Cardiac fibroblast (primary cell): ENCODE measurements at regions not wholly inside any gene's neighbourhood (a gene's known extent, or its start where the extent isn't known, plus 50 kb on each side); places are given as distances from the start of the nearest gene placed in this dataset.
A peak's percentile ranks its signal among the peaks of the same experiment; 100 is the strongest.

Source experiments
- DNase-seq, 2 donors: peaks; one replicate each; pipeline versions ENCODE4 v3.0.0 to v3.0.0-alpha.2; 2010; ENCODE audit warnings: low read depth in 2 of 2
- H3K4me3 ChIP-seq, 2 donors: replicated peaks in 1 of 2; 1 replicate in 1 of 2; 2 replicates in 1 of 2; pipeline ENCODE4 v1.5.1; 2011; ENCODE audit warnings: low read depth in 2 of 2, low read length in 2 of 2, mild to moderate bottlenecking in 2 of 2, moderate library complexity in 1 of 2
- TF ChIP-seq, protein P1 (sequence below): IDR thresholded peaks from one replicate; pipeline ENCODE4 v1.5.1; 2011; ENCODE audit warnings: low read depth, mild to moderate bottlenecking, low read length, inconsistent platforms

DNA sequence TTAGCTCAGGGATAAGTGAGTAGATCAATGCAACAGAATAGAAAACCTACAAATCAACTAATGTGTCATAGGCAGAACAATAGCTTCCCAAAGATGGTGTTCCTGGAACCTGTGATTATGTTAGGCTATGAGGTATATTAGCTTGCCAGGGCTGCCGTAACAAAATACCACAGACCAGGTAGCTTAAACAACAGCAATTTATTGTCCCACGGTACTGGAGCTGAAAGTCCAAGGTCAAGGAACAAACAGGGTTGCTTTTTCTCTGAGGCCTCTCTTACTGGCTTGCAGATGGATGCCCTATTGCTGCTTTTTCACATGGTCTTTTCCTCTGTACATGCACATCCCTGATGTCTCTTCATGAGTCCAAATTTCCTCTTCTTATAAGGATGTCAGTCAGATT is 354.9 kb downstream of the TNS1 start:
- DNase-seq: no peak
- TF ChIP-seq, protein P1, sequence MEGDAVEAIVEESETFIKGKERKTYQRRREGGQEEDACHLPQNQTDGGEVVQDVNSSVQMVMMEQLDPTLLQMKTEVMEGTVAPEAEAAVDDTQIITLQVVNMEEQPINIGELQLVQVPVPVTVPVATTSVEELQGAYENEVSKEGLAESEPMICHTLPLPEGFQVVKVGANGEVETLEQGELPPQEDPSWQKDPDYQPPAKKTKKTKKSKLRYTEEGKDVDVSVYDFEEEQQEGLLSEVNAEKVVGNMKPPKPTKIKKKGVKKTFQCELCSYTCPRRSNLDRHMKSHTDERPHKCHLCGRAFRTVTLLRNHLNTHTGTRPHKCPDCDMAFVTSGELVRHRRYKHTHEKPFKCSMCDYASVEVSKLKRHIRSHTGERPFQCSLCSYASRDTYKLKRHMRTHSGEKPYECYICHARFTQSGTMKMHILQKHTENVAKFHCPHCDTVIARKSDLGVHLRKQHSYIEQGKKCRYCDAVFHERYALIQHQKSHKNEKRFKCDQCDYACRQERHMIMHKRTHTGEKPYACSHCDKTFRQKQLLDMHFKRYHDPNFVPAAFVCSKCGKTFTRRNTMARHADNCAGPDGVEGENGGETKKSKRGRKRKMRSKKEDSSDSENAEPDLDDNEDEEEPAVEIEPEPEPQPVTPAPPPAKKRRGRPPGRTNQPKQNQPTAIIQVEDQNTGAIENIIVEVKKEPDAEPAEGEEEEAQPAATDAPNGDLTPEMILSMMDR: no peak
- no peak overlapping the region for H3K4me3 ChIP-seq

DNA sequence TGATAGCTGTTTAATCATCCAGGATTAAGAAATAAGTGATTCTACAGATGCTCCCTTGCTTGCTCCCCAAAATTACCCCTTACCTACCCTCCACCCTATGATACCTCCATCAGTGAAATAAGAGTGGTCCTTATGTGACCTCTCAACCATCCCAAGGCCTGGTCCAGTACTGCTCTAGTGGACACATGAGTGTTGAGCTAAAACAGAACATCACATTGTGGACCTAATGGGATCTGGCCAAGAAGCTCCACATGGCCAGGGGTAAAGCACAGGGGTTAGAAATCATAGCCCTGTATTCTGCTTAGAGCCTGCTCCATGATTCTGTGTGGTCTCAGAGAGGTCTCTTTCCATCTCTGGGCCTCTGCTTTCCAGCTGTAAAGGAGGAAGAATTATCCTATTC is 355.6 kb downstream of the TNS1 start:
- no peak for DNase-seq
- no peak overlapping the region for H3K4me3 ChIP-seq
- TF ChIP-seq, protein P1: no peak

DNA sequence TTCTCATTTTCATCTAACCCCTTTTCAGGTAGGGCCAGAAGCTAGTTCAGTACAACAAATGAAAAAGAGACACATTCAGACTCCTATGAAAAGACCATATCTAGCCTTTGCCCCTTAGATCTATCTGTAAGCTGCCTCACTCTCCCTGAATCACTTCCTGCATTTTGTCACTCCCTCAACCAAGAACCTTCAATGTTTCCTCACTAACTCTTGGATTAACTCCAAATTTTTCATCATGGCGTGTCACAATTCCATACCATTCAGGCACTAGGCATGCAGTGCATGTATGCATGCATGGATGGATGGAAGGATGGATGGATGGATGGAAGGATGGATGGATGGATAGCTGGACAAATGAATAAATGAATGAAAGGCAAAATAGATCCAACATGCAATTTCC is 356.9 kb downstream of the TNS1 start:
- DNase-seq: peak; percentile 4 to 68
- no peak overlapping the region for H3K4me3 ChIP-seq
- TF ChIP-seq, protein P1: no peak

DNA sequence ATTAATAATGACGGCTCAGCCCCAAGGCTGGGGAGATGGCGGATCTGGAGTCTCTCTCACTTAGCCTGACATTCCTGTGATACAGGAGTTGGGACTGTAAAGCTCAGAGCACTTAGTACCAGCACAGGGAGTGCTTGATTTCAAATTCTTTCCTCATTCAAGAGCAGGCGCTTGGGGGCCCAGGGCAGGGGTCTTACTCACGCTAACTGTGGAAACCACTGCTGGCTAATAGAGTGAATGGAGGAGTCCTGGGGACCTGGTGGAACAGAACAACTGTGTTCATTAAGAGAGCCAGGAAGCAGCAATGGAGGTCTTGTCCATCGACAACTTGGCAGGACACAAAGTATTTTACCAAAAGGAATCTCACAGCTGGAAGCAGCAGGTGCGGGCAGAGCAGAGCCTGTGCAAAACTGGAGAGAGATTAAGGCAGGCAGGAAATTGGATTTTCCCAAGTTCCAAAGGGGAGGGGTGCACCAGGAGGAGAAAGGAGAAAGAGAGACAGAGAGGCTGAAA is 358.9 kb downstream of the TNS1 start:
- H3K4me3 ChIP-seq: no peak overlapping the region
- TF ChIP-seq, protein P1: no peak
- DNase-seq: no peak

DNA sequence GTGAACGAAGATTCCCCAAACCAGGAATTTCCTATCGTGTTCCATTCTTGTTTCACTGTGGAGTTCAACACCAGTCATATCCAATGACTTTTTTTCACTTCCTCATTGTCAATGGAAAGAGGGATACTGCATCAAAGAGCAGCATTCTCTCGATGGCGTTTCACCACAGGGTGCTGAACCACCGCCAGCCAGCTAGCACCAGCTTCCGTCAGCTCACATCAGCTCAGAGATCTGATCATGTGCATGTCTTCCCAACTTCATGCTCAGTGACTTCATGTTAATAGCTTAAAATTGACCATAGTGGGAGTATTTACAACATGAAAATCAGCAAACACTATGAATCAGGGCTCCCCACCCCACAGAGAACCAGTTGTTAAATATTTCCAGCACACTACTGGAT is 359.9 kb downstream of the TNS1 start:
- TF ChIP-seq, protein P1: no peak
- no peak overlapping the region for H3K4me3 ChIP-seq
- DNase-seq: no peak

DNA sequence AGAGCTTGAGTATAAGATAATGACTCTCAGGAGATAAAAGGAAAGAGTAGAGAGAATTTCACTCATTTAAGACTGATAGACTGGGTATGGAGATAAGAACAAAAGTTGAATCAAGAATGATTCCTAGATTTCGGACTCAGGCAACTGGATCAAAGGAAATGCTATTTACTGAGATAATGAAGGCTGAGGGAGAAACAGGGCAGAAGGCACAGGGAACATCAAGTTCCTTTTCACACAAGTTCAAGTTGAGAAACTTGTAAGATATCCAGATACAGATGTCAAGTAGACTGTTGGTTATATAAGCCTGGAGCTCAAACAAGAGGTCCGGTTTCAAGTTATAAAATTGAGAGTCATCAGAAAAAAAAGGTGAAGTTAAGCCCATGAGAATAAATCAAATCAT is 360.8 kb downstream of the TNS1 start:
- H3K4me3 ChIP-seq: no peak overlapping the region
- DNase-seq: no peak
- TF ChIP-seq, protein P1: no peak

DNA sequence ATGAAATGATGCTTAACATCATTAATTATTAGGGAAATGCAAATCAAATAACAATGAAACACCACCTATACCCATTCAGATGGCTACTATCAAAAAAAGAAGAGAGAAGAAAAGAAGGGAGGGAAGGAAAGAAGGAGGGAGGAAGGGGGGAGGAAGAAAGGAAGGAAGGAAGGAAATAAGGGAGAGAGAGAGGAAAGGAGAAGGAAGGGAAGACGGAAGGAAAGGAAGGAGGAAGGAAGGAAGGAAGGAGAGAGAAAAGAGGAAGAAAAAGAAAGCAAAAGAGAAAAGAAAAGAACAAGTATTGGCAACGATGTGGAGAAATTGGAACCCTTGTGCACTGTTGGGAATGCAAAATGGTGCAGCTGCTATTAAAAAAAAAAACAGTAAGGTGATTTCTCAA is 363.3 kb downstream of the TNS1 start:
- H3K4me3 ChIP-seq: no peak overlapping the region
- no peak for DNase-seq
- TF ChIP-seq, protein P1: no peak
